HG03097 (cell line): ENCODE measurements at regions not wholly inside any gene's neighbourhood (a gene's known extent, or its start where the extent isn't known, plus 50 kb on each side); places are given as distances from the start of the nearest gene placed in this dataset.

ENCODE experiments used
- ATAC-seq: cut with Tn5 transposase; IDR thresholded peaks from one replicate; pipeline ENCODE4 v1.9.1; 2021; ENCODE audit not compliant: unreplicated experiment, low FRiP score

- ATAC-seq: no peak
Observed at GRCh38 chr15:62598217-62598616, 433.1 kb upstream of the C2CD4B start.

GRCh38 chr15:62599791-62600777 is 435.0 kb upstream of the C2CD4B start:
- no peak for ATAC-seq

GRCh38 chr15:62601777-62602545 is 436.9 kb upstream of the C2CD4B start:
- no peak for ATAC-seq

GRCh38 chr15:62603742-62604141 is 438.7 kb upstream of the C2CD4B start:
- ATAC-seq: no peak

- no peak for ATAC-seq
Observed at GRCh38 chr15:62605282-62605681, 437.3 kb upstream of the TPM1 start.

GRCh38 chr15:62606376-62607113 is 436.0 kb upstream of the TPM1 start:
- no peak for ATAC-seq

GRCh38 chr15:62607114-62607462 is 435.5 kb upstream of the TPM1 start:
- no peak for ATAC-seq

GRCh38 chr15:62607643-62608042 is 434.9 kb upstream of the TPM1 start:
- no peak for ATAC-seq

- ATAC-seq: no peak
Observed at GRCh38 chr15:62608369-62608768, 434.2 kb upstream of the TPM1 start.

- ATAC-seq: no peak
Observed at GRCh38 chr15:62610265-62610869, 432.2 kb upstream of the TPM1 start.

- no peak for ATAC-seq
Observed at GRCh38 chr15:62611002-62611401, 431.5 kb upstream of the TPM1 start.

- ATAC-seq: no peak
Observed at GRCh38 chr15:62612183-62612733, 430.3 kb upstream of the TPM1 start.

GRCh38 chr15:62612771-62613170 is 429.8 kb upstream of the TPM1 start:
- ATAC-seq: no peak

- no peak for ATAC-seq
Observed at GRCh38 chr15:62616746-62617145, 425.8 kb upstream of the TPM1 start.

- no peak for ATAC-seq
Observed at GRCh38 chr15:62617741-62618140, 424.8 kb upstream of the TPM1 start.

GRCh38 chr15:62618432-62618831 is 424.1 kb upstream of the TPM1 start:
- no peak for ATAC-seq

- no peak for ATAC-seq
Observed at GRCh38 chr15:62618846-62619504, 423.6 kb upstream of the TPM1 start.

GRCh38 chr15:62619526-62619925 is 423.0 kb upstream of the TPM1 start:
- no peak for ATAC-seq

- ATAC-seq: no peak
Observed at GRCh38 chr15:62622775-62623174, 419.8 kb upstream of the TPM1 start.
